DMS 273 treated with DMSO at 0.1 percent for 48 hours (cell line): ENCODE measurements at regions not wholly inside any gene's neighbourhood (a gene's known extent, or its start where the extent isn't known, plus 50 kb on each side); places are given as distances from the start of the nearest gene placed in this dataset.

ENCODE experiments used
- DNase-seq: peaks from one replicate; lab custom pipeline; 2025; lab: John Stamatoyannopoulos, UW

DNA sequence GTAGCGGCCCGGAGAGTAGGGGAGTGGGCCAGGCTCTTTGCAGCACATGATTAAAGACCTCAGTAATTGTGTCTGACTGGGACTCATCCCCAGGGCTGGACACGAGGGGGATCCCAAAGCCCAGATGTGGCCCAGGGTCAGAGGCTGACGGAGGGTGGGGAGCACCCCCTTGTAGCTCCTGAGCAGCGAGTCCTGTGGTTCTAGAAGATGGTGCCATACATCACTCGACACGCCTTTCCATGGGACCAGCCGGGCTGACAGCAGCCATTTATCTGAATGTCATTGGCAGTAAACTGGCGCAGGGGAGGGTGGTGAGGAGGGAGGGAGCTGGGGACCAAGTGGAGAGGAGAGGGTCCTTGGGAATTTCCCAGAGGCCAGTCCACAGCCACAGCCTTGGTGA lies 65.1 kb upstream of the FAM222A start:
- DNase-seq = no peak

DNA sequence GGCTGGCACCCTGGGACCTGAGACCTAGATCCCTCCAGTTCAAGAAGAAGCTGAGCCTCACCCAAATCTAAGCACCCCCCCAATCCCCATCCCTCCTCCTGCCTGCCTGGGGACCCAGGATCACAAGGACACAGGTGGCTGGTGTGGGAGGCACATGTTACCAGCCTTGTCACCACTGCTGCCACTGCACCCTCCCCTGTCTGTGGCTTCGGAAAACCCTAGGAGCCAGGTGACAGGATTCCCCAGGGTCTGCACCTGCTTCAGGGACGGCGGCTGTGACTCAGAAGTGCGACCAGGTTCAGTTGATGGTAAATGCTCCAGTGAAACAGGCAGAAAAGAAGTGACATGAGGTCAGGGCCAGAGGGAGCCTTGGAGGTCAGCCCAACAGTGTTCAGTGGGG lies 62.8 kb upstream of the FAM222A start:
- no peak for DNase-seq

DNA sequence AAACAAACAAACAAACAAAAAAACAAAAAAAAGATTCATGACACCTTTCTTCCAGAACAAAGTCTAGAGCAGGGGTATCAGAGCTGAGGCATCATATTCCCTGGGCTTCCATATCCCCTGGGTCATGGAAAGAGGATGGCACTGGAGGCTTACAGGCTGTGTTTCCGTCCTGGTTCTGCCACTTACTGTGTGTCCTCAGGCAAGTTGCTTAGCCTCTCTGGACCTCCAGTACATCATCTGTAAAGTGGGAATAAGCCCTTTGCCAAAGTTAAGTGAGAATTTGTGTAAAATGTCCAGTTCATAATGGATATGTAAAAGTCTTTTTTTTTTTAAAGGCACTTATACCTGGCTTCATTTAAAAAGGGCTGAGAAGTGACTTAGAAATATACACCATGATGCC lies 62.0 kb upstream of the FAM222A start:
- DNase-seq = no peak

DNA sequence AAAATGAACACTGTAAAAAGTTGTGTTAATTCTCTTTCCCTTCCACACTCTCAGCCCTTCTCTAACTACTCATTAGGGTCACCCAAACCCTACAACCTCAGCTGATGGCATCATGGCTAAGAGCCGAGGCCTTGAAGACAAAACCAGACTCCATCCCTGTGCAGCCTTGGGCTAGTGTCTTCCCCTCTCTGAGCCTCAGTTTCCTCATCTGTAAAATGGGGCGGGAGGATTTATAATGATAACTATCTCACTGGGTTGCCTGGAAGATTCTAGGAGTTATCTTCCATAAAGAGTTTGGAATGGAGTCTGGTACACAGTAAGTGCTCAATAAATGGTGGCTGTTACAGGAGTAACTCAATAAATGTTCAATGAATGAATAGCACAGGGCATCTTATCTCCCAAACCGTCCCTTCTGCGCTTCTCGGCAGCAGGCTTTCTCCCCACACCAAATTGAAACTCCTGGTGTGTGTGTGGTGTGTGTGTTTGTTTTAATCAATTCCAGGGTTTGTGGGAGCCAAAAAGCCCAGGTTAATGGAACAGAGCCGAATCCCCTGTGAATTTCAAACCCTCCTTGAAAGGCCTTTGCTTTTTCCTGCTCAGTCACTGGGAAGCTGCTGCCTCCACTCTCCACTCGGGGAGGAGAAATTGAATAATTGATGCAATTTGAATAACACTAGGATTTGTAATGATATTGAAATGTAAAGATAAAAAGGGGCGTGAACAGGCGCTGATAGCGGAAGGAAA lies 61.2 kb upstream of the FAM222A start:
- DNase-seq = no peak

DNA sequence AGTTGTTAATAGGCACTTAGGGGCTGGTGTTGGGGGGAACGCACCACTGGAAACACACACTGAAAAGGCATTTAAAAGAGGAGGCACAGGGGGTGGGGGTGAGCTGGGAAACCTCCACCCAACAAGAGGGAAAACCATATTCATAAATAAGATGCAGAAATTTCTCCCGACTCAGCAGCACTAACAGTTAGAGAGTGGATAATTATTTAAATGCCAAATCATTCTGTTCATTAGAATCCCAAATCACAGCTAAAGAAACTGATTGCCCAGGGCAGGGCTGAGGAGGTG lies 60.7 kb upstream of the FAM222A start:
- no peak for DNase-seq

DNA sequence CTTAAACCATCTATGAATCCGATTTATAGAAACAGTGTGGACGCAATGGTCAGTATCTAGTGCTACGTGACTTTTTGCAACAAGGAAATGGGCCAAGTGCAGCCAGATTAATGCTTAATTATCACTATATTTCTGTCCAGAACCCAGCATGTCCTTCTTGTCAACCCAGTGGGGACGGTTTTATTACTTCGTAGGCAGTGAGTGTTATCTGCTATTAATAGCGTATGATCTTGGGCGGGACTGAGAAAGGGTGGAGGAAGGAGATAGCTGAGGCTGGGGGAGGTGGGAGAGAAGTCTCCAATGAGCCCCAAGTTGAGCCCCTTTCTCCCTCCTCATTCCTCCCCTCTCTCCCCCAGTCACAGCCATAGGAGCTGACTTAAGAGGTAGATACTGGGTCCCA lies 59.7 kb upstream of the FAM222A start:
- no peak for DNase-seq

DNA sequence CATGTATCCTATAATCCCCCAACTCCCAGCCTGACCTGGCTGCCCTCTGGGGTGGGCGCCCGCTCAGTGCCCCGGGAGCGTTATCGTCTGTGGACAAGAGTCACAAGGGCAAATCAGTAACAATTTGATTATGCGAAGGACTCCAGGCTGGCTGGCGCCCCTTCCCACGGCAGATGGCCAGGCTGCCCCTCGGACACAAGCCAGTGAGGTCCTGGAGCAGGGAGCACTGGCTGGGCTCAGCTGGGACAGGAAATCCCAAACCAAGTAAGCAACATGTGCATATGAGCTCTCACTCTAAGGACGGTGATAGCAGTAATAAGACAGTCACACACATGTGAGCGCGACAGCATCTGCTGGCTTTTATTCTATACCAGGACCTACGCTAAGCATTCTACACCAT lies 59.3 kb upstream of the FAM222A start:
- no peak for DNase-seq

DNA sequence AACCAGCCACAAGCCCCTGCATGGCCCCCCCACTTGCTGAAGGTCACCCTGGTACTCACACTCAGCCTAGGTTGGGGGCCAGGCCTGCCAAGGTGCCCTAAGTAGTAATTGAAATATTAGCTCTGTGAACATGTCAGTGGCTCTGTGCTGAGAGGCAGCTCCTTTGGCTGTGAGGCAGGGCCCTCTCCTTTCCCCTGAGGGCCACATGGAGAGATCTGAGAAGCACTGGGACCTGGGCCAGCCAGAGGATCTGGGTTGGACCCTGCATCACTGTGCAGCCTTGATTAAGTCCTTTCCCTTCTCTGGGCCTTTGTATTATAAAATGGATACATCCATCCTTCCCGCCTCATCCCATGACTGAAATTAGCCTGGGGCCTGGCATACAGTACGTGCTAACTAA lies 58.0 kb upstream of the FAM222A start:
- no peak for DNase-seq

DNA sequence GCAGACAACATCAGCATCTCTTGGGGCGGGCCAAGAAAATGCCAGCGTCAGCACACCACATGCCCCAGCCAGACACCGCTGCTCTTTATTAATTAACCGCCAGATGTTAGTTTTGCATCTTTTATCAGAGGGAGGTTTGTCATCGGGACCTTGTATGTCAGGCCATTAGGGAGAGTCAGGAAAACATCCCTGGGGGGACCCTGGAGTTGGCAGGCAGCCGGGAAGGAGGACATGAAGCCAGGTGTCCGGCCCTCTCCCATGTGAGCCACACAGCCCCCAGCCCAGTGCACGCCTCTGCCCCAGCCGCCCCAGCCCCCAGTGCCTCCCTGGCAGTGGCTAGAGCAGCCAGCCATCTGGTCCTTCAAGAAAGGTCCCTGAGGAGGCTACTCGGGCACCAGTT lies 56.9 kb upstream of the FAM222A start:
- peak; percentile 40 for DNase-seq

DNA sequence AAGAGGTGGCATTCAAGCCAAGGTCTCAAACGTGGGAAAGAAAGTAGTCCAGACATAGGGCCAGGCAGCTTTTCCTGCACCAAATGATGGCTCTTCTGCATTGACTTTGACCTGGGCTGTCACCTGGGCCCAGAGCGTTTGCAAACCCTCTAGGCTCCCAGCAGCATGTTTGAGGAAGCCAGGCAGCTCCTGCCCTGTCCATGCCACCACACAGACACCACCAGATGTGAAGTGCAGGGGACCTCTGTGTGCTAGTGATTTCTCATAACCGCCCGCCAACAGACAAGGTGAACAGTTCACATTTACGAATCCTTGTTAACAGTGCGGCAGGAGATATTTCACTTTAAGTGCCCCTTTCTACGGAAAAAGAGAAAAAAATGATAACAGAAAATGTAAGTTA lies 49.8 kb upstream of the FAM222A start:
- no peak for DNase-seq
